ENCODE measurements at regions not wholly inside any gene's neighbourhood (a gene's known extent, or its start where the extent isn't known, plus 50 kb on each side); places are given as distances from the start of the nearest gene placed in this dataset.
A peak's percentile ranks its signal among the peaks of the same experiment; 100 is the strongest.
"Not testable (repeated sequence)": the region's sequence is repeated elsewhere in the genome, so short reads cannot be mapped to it uniquely, and the experiment has no call there.

DNA sequence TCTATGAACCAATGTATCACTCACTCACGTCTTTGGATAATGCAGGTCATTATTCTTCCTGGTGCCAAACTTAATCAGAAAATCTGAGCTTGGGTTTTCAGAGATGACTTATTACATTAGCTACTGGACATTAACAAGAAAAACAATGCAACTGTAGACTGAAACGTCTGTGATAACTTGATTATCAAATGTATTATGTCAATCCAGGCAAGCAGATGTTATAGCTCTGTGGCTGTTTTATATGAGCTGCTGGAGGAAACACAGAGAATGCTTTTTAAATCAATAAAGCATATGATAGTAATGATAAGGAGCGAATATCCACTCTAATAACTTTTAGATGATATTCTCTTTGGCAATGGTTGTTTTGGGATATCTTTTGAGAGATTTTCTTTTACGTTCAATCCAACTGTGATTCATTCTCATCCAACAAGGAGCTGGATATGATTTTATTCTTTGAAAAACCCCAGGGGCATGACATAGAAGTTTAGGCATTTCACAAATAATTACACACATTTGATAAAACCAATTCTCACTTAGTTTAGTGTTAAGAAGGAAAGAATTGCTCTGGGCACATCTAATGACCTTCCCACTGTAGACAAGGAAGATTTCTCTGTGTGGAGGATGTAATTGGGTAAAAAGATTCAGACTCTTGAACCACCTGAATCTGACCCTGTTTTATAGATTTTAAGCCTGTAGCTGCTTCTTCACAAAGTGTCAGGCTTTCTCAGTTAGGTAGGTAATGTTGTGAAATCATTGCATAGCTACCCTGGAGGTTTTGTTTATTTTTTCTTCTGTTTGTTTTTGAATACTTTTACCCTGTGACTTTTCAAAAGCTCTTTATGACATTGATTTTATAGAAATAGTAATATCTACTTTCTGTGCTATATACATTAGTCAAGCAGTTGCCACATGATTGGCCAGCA, 1124.7 kb downstream of the DNAJB9 start:
- no peak for TF ChIP-seq CTCF (IDR thresholded peaks at IDR 0.05)
- H3K9me3 Mint-ChIP-seq (ENCODE audit: low read depth), result peaks cover 27% of the 10 kb centered on the region
- H3K4me3 Mint-ChIP-seq (ENCODE audit: unreplicated experiment), result no peak overlapping the region
- no peaks in the 10 kb centered on the region for H3K4me1 Mint-ChIP-seq (ENCODE audit: low read depth)
- H3K36me3 Mint-ChIP-seq (ENCODE audit: low read depth), result no peaks in the 10 kb centered on the region
- no peak overlapping the region for H3K27ac Mint-ChIP-seq (ENCODE audit: unreplicated experiment)
- DNase-seq (ENCODE audit: low spot score), result no peak
- no peaks in the 10 kb centered on the region for H3K27me3 Mint-ChIP-seq (ENCODE audit: low read depth)

- Mint-ChIP-seq H3K36me3 (ENCODE audit: low read depth) (no peaks in the 10 kb centered on the region), H3K9me3 (ENCODE audit: low read depth) (peaks cover 27% of the 10 kb centered on the region), H3K4me1 (ENCODE audit: low read depth) (no peaks in the 10 kb centered on the region), H3K4me3 (ENCODE audit: unreplicated experiment) (no peak overlapping the region), H3K27ac (ENCODE audit: unreplicated experiment) (no peak overlapping the region), H3K27me3 (ENCODE audit: low read depth) (no peaks in the 10 kb centered on the region)
- TF ChIP-seq CTCF (IDR thresholded peaks at IDR 0.05), result no peak
- no peak for DNase-seq (ENCODE audit: low spot score)
Observed at GRCh38 chr7:109695419-109695818, 1125.7 kb downstream of the DNAJB9 start.

- H3K36me3 Mint-ChIP-seq (ENCODE audit: low read depth), result no peaks in the 10 kb centered on the region
- peaks cover 21% of the 10 kb centered on the region for H3K9me3 Mint-ChIP-seq (ENCODE audit: low read depth)
- H3K27ac Mint-ChIP-seq (ENCODE audit: unreplicated experiment), result no peak overlapping the region
- no peaks in the 10 kb centered on the region for H3K27me3 Mint-ChIP-seq (ENCODE audit: low read depth)
- no peak for DNase-seq (ENCODE audit: low spot score)
- H3K4me1 Mint-ChIP-seq (ENCODE audit: low read depth), result no peaks in the 10 kb centered on the region
- no peak for TF ChIP-seq CTCF (IDR thresholded peaks at IDR 0.05)
- H3K4me3 Mint-ChIP-seq (ENCODE audit: unreplicated experiment), result no peak overlapping the region
Observed at GRCh38 chr7:109696723-109697122, 1127.0 kb downstream of the DNAJB9 start.

- Mint-ChIP-seq H3K27ac (ENCODE audit: unreplicated experiment) (no peak overlapping the region), H3K36me3 (ENCODE audit: low read depth) (no peaks in the 10 kb centered on the region)
- no peak for TF ChIP-seq CTCF (IDR thresholded peaks at IDR 0.05)
Observed at GRCh38 chr7:109699661-109700060, 1130.0 kb downstream of the DNAJB9 start.

DNA sequence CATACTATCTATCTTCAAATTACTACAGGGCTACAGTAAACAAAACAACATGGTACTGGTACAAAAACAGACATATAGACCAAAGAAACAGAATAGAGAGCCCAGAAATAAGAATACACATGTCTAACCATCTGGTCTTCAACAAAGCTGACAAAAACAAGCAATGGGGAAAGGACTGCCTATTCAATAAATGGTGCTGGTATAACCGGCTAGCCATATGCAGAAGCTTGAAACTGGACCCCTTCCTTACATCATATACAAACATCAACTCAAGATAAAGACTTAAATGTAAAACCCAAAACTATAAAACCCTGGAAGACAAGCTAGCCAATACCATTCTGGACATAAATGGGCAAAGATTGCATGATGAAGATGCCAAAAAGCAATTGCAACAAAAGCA, 1143.7 kb downstream of the DNAJB9 start:
- H3K27ac Mint-ChIP-seq (ENCODE audit: unreplicated experiment), result no peak overlapping the region
- no peaks in the 10 kb centered on the region for H3K4me1 Mint-ChIP-seq (ENCODE audit: low read depth)
- no peak for TF ChIP-seq CTCF (IDR thresholded peaks at IDR 0.05)
- no peaks in the 10 kb centered on the region for H3K27me3 Mint-ChIP-seq (ENCODE audit: low read depth)
- no peaks in the 10 kb centered on the region for H3K9me3 Mint-ChIP-seq (ENCODE audit: low read depth)
- no peak for DNase-seq (ENCODE audit: low spot score)
- no peaks in the 10 kb centered on the region for H3K36me3 Mint-ChIP-seq (ENCODE audit: low read depth)
- H3K4me3 Mint-ChIP-seq (ENCODE audit: unreplicated experiment), result no peak overlapping the region

More at GRCh38 chr7:109699661-109700060, 1130.0 kb downstream of the DNAJB9 start:
- peaks cover 12% of the 10 kb centered on the region for H3K9me3 Mint-ChIP-seq (ENCODE audit: low read depth)
- DNase-seq (ENCODE audit: low spot score), result no peak
- no peak overlapping the region for H3K4me3 Mint-ChIP-seq (ENCODE audit: unreplicated experiment)
- no peaks in the 10 kb centered on the region for H3K4me1 Mint-ChIP-seq (ENCODE audit: low read depth)
- no peaks in the 10 kb centered on the region for H3K27me3 Mint-ChIP-seq (ENCODE audit: low read depth)

- H3K27ac Mint-ChIP-seq (ENCODE audit: unreplicated experiment); H3K36me3 Mint-ChIP-seq (ENCODE audit: low read depth); H3K4me3 Mint-ChIP-seq (ENCODE audit: unreplicated experiment); H3K27me3 Mint-ChIP-seq (ENCODE audit: low read depth); H3K4me1 Mint-ChIP-seq (ENCODE audit: low read depth): not testable (repeated sequence)
- peaks cover 17% of the 10 kb centered on the region for H3K9me3 Mint-ChIP-seq (ENCODE audit: low read depth)
- peak; percentile 68 for DNase-seq (ENCODE audit: low spot score)
Observed at GRCh38 chr7:109719359-109719758, 1149.7 kb downstream of the DNAJB9 start.

Data from chondrocyte (in vitro differentiated cells).